ENCODE measurements at regions not wholly inside any gene's neighbourhood (a gene's known extent, or its start where the extent isn't known, plus 50 kb on each side); places are given as distances from the start of the nearest gene placed in this dataset.
A peak's percentile ranks its signal among the peaks of the same experiment; 100 is the strongest.
"Not testable (repeated sequence)": the region's sequence is repeated elsewhere in the genome, so short reads cannot be mapped to it uniquely, and the experiment has no call there.

GRCh38 chr7:126177782-126178181 lies 1075.0 kb downstream of the GRM8 start:
- DNase-seq = no peak

- DNase-seq = no peak
Observed at GRCh38 chr7:126166645-126167044, 1086.1 kb downstream of the GRM8 start.

- no peak for DNase-seq
Observed at GRCh38 chr7:126163647-126164046, 1089.1 kb downstream of the GRM8 start.

GRCh38 chr7:126157391-126157790 lies 1095.3 kb downstream of the GRM8 start:
- no peak for DNase-seq

- peak; percentile 52 for DNase-seq
Observed at GRCh38 chr7:126150278-126150958, 1102.3 kb downstream of the GRM8 start.

- no peak for DNase-seq
Observed at GRCh38 chr7:126140858-126141466, 1111.8 kb downstream of the GRM8 start.

GRCh38 chr7:126119981-126120380 lies 1132.8 kb downstream of the GRM8 start:
- no peak for DNase-seq

GRCh38 chr7:126103582-126103981 lies 1149.2 kb downstream of the GRM8 start:
- DNase-seq = no peak

GRCh38 chr7:126083014-126083413 lies 1153.4 kb upstream of the POT1 start:
- no peak for DNase-seq

GRCh38 chr7:126079581-126079980 lies 1150.0 kb upstream of the POT1 start:
- no peak for DNase-seq

- DNase-seq = no peak
Observed at GRCh38 chr7:126079151-126079550, 1149.5 kb upstream of the POT1 start.

GRCh38 chr7:126065766-126066165 lies 1136.1 kb upstream of the POT1 start:
- no peak for DNase-seq

GRCh38 chr7:126057979-126058378 lies 1128.4 kb upstream of the POT1 start:
- DNase-seq = no peak

- DNase-seq = not testable (repeated sequence)
Observed at GRCh38 chr7:126056613-126057012, 1127.0 kb upstream of the POT1 start.

GRCh38 chr7:126052229-126052628 lies 1122.6 kb upstream of the POT1 start:
- no peak for DNase-seq

GRCh38 chr7:126044662-126045061 lies 1115.0 kb upstream of the POT1 start:
- no peak for DNase-seq

GRCh38 chr7:126041472-126041871 lies 1111.8 kb upstream of the POT1 start:
- no peak for DNase-seq

GRCh38 chr7:126040114-126041045 lies 1110.8 kb upstream of the POT1 start:
- no peak for DNase-seq

- peak; percentile 29 for DNase-seq
Observed at GRCh38 chr7:126026421-126027088, 1096.9 kb upstream of the POT1 start.

GRCh38 chr7:126022452-126022851 lies 1092.8 kb upstream of the POT1 start:
- no peak for DNase-seq

- no peak for DNase-seq
Observed at GRCh38 chr7:126016722-126017121, 1087.1 kb upstream of the POT1 start.

- no peak for DNase-seq
Observed at GRCh38 chr7:126005064-126005463, 1075.4 kb upstream of the POT1 start.

- DNase-seq = no peak
Observed at GRCh38 chr7:126001349-126001748, 1071.7 kb upstream of the POT1 start.

All from NCI-H1105 (cell line).